ENCODE measurements at regions not wholly inside any gene's neighbourhood (a gene's known extent, or its start where the extent isn't known, plus 50 kb on each side); places are given as distances from the start of the nearest gene placed in this dataset.

DNA sequence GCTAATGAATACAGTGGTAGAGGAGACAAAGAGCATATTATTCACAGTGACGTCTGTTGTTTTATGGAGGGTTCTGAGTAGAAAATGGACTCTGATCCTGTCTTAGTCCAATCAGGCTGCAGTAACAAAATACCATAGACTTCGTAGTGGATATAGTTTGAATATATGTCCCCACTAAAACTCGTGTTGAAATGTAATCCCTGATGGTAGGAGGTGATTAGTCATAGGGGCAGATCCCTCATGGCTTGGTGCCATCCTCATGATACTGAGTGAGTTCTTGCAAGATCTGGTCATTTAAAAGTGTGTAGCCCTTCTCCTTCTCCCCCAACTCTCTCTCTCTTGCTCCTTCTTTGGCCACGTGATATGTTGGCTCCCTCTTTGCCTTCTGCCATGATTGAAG lies 82.5 kb downstream of the CD83 start:
- Histone ChIP-seq H3K27me3 (ENCODE audit: insufficient read depth, low read length) (no peaks in the 10 kb centered on the region), H2BK20ac (ENCODE audit: low read depth, low read length, poor library complexity, severe bottlenecking) (no peak overlapping the region), H3K23me2 (ENCODE audit: insufficient read length, low read depth, low read length, poor library complexity, severe bottlenecking) (no peaks in the 10 kb centered on the region), H3K4ac (ENCODE audit: low read depth, low read length) (no peak overlapping the region), H3K79me1 (ENCODE audit: insufficient read depth, low read depth, low read length, poor library complexity, severe bottlenecking) (no peaks in the 10 kb centered on the region), H2BK5ac (ENCODE audit: insufficient read length, low read length) (no peak overlapping the region), H2BK15ac (ENCODE audit: low read depth, low read length) (no peak overlapping the region), H3K18ac (ENCODE audit: insufficient read length, low read depth, low read length) (no peak overlapping the region), H3K9me3 (ENCODE audit: control insufficient read depth, low read depth, low read length) (no peaks in the 10 kb centered on the region), H2AK5ac (ENCODE audit: insufficient read length, low read length) (no peak overlapping the region), H4K8ac (replicated peaks; ENCODE audit: insufficient read length, low read depth, low read length) (no peak overlapping the region), H3K14ac (ENCODE audit: insufficient read depth, low read length) (no peak overlapping the region), H4K91ac (ENCODE audit: insufficient read length, low read depth, low read length) (no peak overlapping the region), H3T11ph (ENCODE audit: low read length) (no peak overlapping the region), H4K5ac (ENCODE audit: insufficient read length, low read depth, low read length) (no peak overlapping the region), H3K4me1 (ENCODE audit: insufficient read depth, low read length) (no peaks in the 10 kb centered on the region), H3K27ac (ENCODE audit: insufficient read length, low read depth, low read length) (no peak overlapping the region), H3K56ac (ENCODE audit: insufficient read length, low read depth, low read length) (no peak overlapping the region), H4K20me1 (ENCODE audit: control insufficient read depth, insufficient read depth, insufficient read length) (no peaks in the 10 kb centered on the region), H3K4me2 (ENCODE audit: insufficient read depth, insufficient read length, low read length) (no peak overlapping the region), H2AFZ (ENCODE audit: low read length) (no peak overlapping the region), H3K9ac (ENCODE audit: extremely low read depth, insufficient read length, low read length) (no peak overlapping the region), H2BK120ac (ENCODE audit: low read depth, low read length, poor library complexity, severe bottlenecking) (no peak overlapping the region), H2BK12ac (ENCODE audit: insufficient read length, low read depth, low read length) (no peak overlapping the region), H3K79me2 (ENCODE audit: insufficient read depth, low read length) (no peaks in the 10 kb centered on the region), H3K23ac (ENCODE audit: insufficient read length, low read depth, low read length) (no peak overlapping the region)
- no peak for TF ChIP-seq CTCF (conservative IDR thresholded peaks at IDR 0.05)
- Mint-ChIP-seq H3K27ac (no peak overlapping the region), H3K9me3 (peaks cover 0 to 4% of the 10 kb centered on the region in 2 experiments; a peak in 3 of 5 replicates), H3K27me3 (ENCODE audit: low read depth) (peaks cover 11% of the 10 kb centered on the region), H3K36me3 (ENCODE audit: insufficient read depth in 1 of 3, low read depth in 3 of 3) (peaks cover 0 to 3% (median 0%) of the 10 kb centered on the region in 3 experiments; a peak in 2 of 7 replicates), H3K4me3 (no peak overlapping the region), H3K4me1 (peaks cover 3% of the 10 kb centered on the region in 2 experiments)
- DNase-seq: no peak
- no CpG with 5 or more reads among the region's 4 CpGs for WGBS (ENCODE audit: extremely low coverage, insufficient read length, low lambda C conversion rate)
